SK-MEL-5 (cell line): ENCODE measurements at regions not wholly inside any gene's neighbourhood (a gene's known extent, or its start where the extent isn't known, plus 50 kb on each side); places are given as distances from the start of the nearest gene placed in this dataset.

Experiments
- DNase-seq: peaks from one replicate; pipeline ENCODE4 v3.0.0-alpha.2; 2016; ENCODE audit warnings: low read depth, low spot score
- in situ Hi-C: cut with HindIII; loops from 2 replicates; pipeline ENCODE4 v1.10.0; 2016; ENCODE audit warnings: low sequenced_read_pairs, high pct_unique_total_duplicates, low pct_unique_long_range_greater_than_20kb

DNA sequence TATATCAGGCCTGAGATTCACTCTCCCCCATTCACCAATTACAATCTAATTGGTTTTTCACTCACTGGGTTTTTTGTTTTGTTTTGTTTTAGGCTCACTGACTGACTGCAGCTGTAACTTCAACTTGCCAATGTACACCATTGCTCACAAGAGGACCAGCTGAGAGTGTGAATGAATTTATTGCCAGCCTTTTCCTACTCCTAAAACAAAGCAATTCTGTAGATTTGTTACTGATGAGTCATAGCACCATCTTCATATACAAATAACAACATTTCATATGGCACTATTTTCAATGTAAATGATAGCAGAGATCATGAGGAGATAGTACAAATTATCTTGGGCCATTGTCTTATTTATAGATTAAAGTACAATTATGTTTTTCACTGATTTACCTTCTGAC is 76.0 kb upstream of the DPYD start:
- DNase-seq, result no peak
- in situ Hi-C loops, result no loop called here

DNA sequence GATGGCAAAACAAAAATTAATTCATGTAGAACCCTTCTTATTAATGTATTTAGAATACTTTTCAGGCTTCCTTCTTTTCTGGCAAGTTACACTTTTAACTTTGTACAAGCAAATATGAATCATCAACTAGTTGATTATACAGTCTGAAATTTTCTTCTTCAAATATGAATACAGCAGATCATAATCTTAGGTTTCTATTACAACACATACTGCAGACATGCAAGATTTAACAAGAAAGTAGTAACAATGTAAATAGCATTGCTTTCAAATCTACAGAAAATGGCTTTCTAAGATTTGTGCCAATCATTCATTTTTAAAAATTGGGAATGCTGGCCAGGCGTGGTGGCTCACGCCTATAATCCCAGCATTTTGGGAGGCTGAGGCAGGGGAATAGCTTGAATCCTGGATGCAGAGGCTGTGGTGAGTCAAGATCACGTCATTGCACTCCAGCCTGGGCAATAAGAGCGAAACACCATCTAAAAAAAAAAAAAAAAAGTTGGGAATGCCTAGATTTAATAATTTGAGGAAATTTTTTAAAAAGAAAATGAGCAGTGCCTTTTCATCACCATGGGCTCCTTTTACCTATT is 68.4 kb upstream of the DPYD start:
- in situ Hi-C loops, result no loop called here
- DNase-seq, result no peak

DNA sequence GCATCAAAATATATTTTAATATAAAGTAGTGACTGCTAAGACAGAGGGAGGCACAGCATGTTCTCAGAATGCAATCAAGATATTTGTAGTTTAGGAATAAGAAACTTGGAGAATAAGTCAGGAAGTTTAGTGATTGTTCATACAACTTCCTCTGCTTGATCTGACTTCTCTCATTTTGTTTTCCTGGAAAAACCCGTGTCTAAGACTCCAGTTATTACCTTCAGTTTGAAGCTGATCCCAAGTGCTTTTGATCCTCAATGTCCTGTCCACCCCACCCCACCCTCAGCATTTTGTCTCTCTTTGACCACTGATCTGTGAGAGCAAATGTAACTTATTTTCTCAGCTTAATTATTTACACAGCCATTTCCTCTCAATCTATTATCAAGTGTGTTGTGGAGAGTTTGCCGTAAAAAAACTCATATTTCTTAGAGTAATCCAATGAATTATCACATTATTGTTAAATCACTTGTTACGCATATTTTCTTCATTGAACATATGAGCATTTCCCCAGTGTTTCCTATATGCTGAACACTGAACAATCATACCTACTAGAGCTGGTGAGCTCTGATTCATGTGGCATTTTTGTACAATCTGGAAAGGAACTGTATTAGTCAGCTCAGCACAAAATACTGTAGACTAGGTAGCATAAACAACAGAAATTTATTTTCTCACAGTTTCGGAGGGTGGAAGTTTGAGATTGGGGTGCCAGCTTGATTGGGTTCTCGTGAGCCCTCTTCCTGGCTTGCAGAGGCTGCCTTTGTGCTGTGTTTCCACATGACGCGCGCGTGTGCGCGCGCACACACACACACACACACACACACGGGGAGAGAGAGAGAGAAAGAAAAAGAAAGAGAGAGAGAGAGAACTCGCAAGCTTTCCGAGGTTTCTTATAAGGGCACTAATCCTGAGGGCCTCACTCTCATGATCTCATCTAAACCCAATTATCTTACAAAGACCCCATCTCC is 65.5 kb upstream of the DPYD start:
- in situ Hi-C loops, result no loop called here
- DNase-seq, result no peak

DNA sequence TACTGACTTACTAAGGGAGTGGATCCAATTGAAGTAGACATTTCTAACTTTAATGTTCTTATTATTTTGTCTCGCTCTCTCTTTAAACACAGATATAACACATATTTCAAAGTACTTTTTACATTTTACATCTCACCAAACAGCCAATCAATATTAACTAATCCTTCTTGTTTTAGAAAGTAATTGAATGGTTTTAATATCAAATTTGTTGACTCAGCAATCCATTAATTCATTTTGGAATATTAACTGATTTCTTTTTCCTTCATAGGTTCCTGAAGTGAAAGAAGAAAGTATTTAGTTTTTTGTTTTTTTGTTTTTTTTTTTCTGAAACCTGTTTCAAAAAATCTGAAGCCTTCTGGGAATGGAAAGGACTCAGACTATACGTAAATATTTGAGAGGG is 62.3 kb upstream of the DPYD start:
- in situ Hi-C loops, result no loop called here
- no peak for DNase-seq

DNA sequence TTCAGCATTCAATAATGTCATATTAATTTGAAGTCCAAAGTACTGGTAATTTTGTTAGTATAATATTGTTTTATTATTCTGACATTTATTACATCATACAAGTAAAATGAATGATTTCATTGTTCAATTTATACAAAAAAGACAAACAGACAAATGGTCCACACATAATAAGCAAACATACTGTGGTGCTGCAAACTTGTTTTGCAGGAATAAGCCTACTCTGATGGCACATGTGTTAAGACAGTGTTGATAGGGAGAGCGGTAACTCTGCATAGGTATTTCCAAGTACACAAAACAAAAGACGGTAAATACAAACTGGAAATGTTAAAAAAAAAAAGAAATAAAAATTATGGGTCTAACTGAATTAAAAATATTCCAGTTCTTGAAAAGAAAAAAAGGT is 59.7 kb upstream of the DPYD start:
- in situ Hi-C loops, result no loop called here
- DNase-seq, result no peak

DNA sequence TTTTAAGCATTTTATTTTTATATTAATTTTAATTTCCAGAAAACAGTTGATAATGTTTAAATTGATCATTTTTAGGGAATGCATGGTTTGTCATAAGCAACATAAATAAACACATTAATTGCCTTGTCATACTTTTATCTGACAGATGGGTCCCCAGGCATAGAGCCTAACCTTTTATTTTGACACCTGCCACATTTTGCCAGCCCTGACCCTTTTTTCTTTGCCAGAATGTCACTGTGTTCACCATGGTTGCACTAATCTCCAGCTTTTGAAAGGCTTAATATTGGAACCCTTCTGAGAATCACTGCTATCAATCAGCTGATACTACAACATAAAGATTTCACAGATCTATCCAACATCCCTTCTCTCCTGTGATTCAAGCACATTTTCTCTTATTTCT is 56.0 kb upstream of the DPYD start:
- in situ Hi-C loops, result no loop called here
- DNase-seq, result no peak
